ENCODE measurements at regions not wholly inside any gene's neighbourhood (a gene's known extent, or its start where the extent isn't known, plus 50 kb on each side); places are given as distances from the start of the nearest gene placed in this dataset.
A peak's percentile ranks its signal among the peaks of the same experiment; 100 is the strongest.

- TF ChIP-seq CTCF (IDR thresholded peaks at IDR 0.05; ENCODE audit: insufficient read depth, low read depth, low read length), result no peak
- peak; percentile 42 for DNase-seq (ENCODE audit: low read depth)
These were observed 419.8 kb upstream of the CCDC179 start for GRCh38 chr11:23280088-23280487.

DNA sequence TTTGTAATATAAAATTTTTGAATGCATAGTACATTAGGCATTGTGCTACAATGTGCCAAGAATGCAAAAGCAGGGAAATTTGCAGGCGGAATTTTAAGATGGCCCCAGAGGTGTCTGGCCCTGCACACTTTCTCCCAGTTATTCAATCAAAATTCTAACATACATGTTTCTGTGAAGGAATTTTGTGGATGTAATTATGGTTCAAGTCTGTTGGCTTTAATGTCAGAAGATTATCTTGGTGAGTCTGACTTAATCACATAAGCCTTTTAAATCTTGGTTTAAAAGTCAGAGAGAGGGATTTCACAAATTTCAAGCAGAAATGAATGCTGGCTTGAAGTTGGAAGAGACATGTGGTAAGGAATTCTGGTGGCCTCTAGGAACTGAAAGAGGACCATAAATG, 423.4 kb upstream of the CCDC179 start:
- no peak overlapping the region for H3K4me3 ChIP-seq (ENCODE audit: low read depth, low read length)
- TF ChIP-seq CTCF (IDR thresholded peaks at IDR 0.05; ENCODE audit: insufficient read depth, low read depth, low read length), result no peak

More at GRCh38 chr11:23280088-23280487, 419.8 kb upstream of the CCDC179 start:
- no peak overlapping the region for H3K4me3 ChIP-seq (ENCODE audit: low read depth, low read length)

GRCh38 chr11:23284631-23285030, 424.4 kb upstream of the CCDC179 start:
- DNase-seq (ENCODE audit: low read depth), result peak; percentile 65

More for the DNA sequence above, 423.4 kb upstream of the CCDC179 start:
- peak; percentile 3 for DNase-seq (ENCODE audit: low read depth)

GRCh38 chr11:23288003-23288783, 427.9 kb upstream of the CCDC179 start:
- DNase-seq (ENCODE audit: low read depth), result peak; percentile 83
- H3K4me3 ChIP-seq (ENCODE audit: low read depth, low read length), result no peak overlapping the region
- no peak for TF ChIP-seq CTCF (IDR thresholded peaks at IDR 0.05; ENCODE audit: insufficient read depth, low read depth, low read length)

More at GRCh38 chr11:23284631-23285030, 424.4 kb upstream of the CCDC179 start:
- no peak for TF ChIP-seq CTCF (IDR thresholded peaks at IDR 0.05; ENCODE audit: insufficient read depth, low read depth, low read length)
- H3K4me3 ChIP-seq (ENCODE audit: low read depth, low read length), result no peak overlapping the region

DNA sequence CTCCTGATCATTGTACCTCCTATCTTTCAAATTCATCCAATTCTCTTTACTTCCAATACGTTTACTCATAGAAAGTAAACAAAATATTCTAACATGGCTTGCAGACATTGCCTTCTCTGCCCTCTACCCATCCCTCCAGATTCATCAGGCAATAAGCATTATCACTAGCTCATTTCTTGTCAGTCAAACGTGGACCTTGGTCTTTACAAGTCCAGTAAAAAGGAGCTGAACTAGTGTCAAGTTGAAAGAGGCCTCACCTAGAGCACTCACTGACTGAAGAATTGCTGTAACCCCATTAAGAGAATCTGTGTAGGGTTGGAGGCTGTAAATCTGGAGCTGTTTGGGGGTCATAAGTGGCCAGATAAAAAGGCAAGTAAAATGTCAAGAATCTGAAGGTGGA, 435.0 kb upstream of the CCDC179 start:
- no peak for TF ChIP-seq CTCF (IDR thresholded peaks at IDR 0.05; ENCODE audit: insufficient read depth, low read depth, low read length)
- DNase-seq (ENCODE audit: low read depth), result no peak
- H3K4me3 ChIP-seq (ENCODE audit: low read depth, low read length), result no peak overlapping the region

GRCh38 chr11:23308041-23308440, 447.8 kb upstream of the CCDC179 start:
- no peak overlapping the region for H3K4me3 ChIP-seq (ENCODE audit: low read depth, low read length)
- TF ChIP-seq CTCF (IDR thresholded peaks at IDR 0.05; ENCODE audit: insufficient read depth, low read depth, low read length), result no peak
- DNase-seq (ENCODE audit: low read depth), result no peak
